ENCODE measurements at regions not wholly inside any gene's neighbourhood (a gene's known extent, or its start where the extent isn't known, plus 50 kb on each side); places are given as distances from the start of the nearest gene placed in this dataset.

- Histone ChIP-seq H3K9ac (ENCODE audit: low read length) (no peak overlapping the region), H4K20me1 (ENCODE audit: insufficient read depth) (no peaks in the 10 kb centered on the region), H2AFZ (ENCODE audit: low read depth, low read length) (no peak overlapping the region), H3K36me3 (ENCODE audit: insufficient read depth, low read length) (no peaks in the 10 kb centered on the region), H3K79me2 (replicated peaks; ENCODE audit: insufficient read depth, low read length) (no peaks in the 10 kb centered on the region), H3K4me2 (ENCODE audit: low read length) (no peak overlapping the region), H3K4me3 (ENCODE audit: low read length) (no peak overlapping the region), H3K27me3 (ENCODE audit: insufficient read depth, low read depth, low read length) (no peaks in the 10 kb centered on the region), H3K9me2 (ENCODE audit: insufficient read depth, low read length) (no peaks in the 10 kb centered on the region), H3K27ac (ENCODE audit: low read length) (no peak overlapping the region), H3K9me3 (ENCODE audit: low read length) (no peaks in the 10 kb centered on the region), H3F3A (ENCODE audit: insufficient read depth, low read length, poor library complexity, severe bottlenecking) (no peaks in the 10 kb centered on the region)
- TF ChIP-seq MXI1 (conservative IDR thresholded peaks at IDR 0.05; ENCODE audit: poor library complexity, severe bottlenecking) (no peak), POLR2AphosphoS5 (IDR thresholded peaks at IDR 0.05) (no peak), CTCF (IDR thresholded peaks at IDR 0.05; ENCODE audit: poor library complexity, severe bottlenecking) (no peak), EZH2 (IDR thresholded peaks at IDR 0.05; ENCODE audit: borderline replicate concordance, insufficient read depth, low read length, poor library complexity, severe bottlenecking) (no peak), TAF1 (IDR thresholded peaks at IDR 0.05; ENCODE audit: low read depth) (no peak), SMC3 (conservative IDR thresholded peaks at IDR 0.05; ENCODE audit: poor library complexity) (no peak), REST (IDR thresholded peaks at IDR 0.05; ENCODE audit: borderline replicate concordance) (no peak), EP300 (conservative IDR thresholded peaks at IDR 0.05; ENCODE audit: poor library complexity, severe bottlenecking) (no peak), RAD21 (conservative IDR thresholded peaks at IDR 0.05) (no peak)
Observed at GRCh38 chr2:234825616-234826015, 126.2 kb upstream of the SH3BP4 start.

GRCh38 chr2:234823877-234824376 is 127.9 kb upstream of the SH3BP4 start:
- H3F3A ChIP-seq (ENCODE audit: insufficient read depth, low read length, poor library complexity, severe bottlenecking) = no peaks in the 10 kb centered on the region
- no peak overlapping the region for H3K4me3 ChIP-seq (ENCODE audit: low read length)
- H2AFZ ChIP-seq (ENCODE audit: low read depth, low read length) = no peak overlapping the region
- H3K27me3 ChIP-seq (ENCODE audit: insufficient read depth, low read depth, low read length) = no peaks in the 10 kb centered on the region
- no peak overlapping the region for H3K27ac ChIP-seq (ENCODE audit: low read length)
- TF ChIP-seq REST (IDR thresholded peaks at IDR 0.05; ENCODE audit: borderline replicate concordance) (no peak), EZH2 (IDR thresholded peaks at IDR 0.05; ENCODE audit: borderline replicate concordance, insufficient read depth, low read length, poor library complexity, severe bottlenecking) (no peak), MXI1 (conservative IDR thresholded peaks at IDR 0.05; ENCODE audit: poor library complexity, severe bottlenecking) (no peak), SMC3 (conservative IDR thresholded peaks at IDR 0.05; ENCODE audit: poor library complexity) (no peak), POLR2AphosphoS5 (IDR thresholded peaks at IDR 0.05) (no peak), EP300 (conservative IDR thresholded peaks at IDR 0.05; ENCODE audit: poor library complexity, severe bottlenecking) (no peak), RAD21 (conservative IDR thresholded peaks at IDR 0.05) (no peak), CTCF (IDR thresholded peaks at IDR 0.05; ENCODE audit: poor library complexity, severe bottlenecking) (no peak), TAF1 (IDR thresholded peaks at IDR 0.05; ENCODE audit: low read depth) (no peak)
- H3K9me2 ChIP-seq (ENCODE audit: insufficient read depth, low read length) = no peaks in the 10 kb centered on the region
- H3K9ac ChIP-seq (ENCODE audit: low read length) = no peak overlapping the region
- H3K4me2 ChIP-seq (ENCODE audit: low read length) = no peak overlapping the region
- no peaks in the 10 kb centered on the region for H4K20me1 ChIP-seq (ENCODE audit: insufficient read depth)
- H3K9me3 ChIP-seq (ENCODE audit: low read length) = no peaks in the 10 kb centered on the region
- no peaks in the 10 kb centered on the region for H3K36me3 ChIP-seq (ENCODE audit: insufficient read depth, low read length)
- H3K79me2 ChIP-seq (replicated peaks; ENCODE audit: insufficient read depth, low read length) = no peaks in the 10 kb centered on the region
